ENCODE measurements at regions not wholly inside any gene's neighbourhood (a gene's known extent, or its start where the extent isn't known, plus 50 kb on each side); places are given as distances from the start of the nearest gene placed in this dataset.

- TF ChIP-seq, protein P1, sequence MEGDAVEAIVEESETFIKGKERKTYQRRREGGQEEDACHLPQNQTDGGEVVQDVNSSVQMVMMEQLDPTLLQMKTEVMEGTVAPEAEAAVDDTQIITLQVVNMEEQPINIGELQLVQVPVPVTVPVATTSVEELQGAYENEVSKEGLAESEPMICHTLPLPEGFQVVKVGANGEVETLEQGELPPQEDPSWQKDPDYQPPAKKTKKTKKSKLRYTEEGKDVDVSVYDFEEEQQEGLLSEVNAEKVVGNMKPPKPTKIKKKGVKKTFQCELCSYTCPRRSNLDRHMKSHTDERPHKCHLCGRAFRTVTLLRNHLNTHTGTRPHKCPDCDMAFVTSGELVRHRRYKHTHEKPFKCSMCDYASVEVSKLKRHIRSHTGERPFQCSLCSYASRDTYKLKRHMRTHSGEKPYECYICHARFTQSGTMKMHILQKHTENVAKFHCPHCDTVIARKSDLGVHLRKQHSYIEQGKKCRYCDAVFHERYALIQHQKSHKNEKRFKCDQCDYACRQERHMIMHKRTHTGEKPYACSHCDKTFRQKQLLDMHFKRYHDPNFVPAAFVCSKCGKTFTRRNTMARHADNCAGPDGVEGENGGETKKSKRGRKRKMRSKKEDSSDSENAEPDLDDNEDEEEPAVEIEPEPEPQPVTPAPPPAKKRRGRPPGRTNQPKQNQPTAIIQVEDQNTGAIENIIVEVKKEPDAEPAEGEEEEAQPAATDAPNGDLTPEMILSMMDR (IDR thresholded peaks at IDR 0.05) = no peak
- no peak for TF ChIP-seq POLR2AphosphoS5 (IDR thresholded peaks at IDR 0.05)
- TF ChIP-seq POLR2A (IDR thresholded peaks at IDR 0.05) = no peak
Measured at GRCh38 chr3:30475809-30476178, 130.6 kb upstream of the TGFBR2 start.

Measured in sigmoid colon (tissue), 4 donors.